ENCODE measurements at regions not wholly inside any gene's neighbourhood (a gene's known extent, or its start where the extent isn't known, plus 50 kb on each side); places are given as distances from the start of the nearest gene placed in this dataset.
"Not testable (repeated sequence)": the region's sequence is repeated elsewhere in the genome, so short reads cannot be mapped to it uniquely, and the experiment has no call there.

DNA sequence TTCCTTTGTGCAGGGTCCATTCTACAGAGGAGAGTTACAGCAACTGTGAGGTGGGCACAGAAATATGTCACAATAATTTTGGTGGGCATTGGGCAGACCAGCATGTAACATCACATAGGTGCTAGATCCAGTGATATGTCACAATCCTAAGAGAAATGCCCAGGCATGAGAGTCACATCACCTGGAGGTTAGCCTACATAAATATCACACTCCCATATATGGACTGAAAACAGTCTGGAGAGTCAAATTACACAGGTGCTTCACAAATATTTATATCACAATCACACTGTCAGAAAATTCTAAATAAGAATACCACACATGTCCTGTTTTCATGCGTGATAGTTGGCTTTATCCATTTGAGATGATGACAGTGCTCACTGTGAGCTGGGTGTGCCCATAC, 903.7 kb upstream of the AMELY start:
- DNase-seq: no peak
- intact Hi-C loops (cut with DNase I): no loop called here

- DNase-seq: no peak
- intact Hi-C loops (cut with DNase I): no loop called here
Measured at GRCh38 chrY:7814361-7814760, 902.8 kb upstream of the AMELY start.

- DNase-seq: no peak
- intact Hi-C loops (cut with DNase I): no loop called here
Measured at GRCh38 chrY:7810359-7810758, 898.8 kb upstream of the AMELY start.

- intact Hi-C loops (cut with DNase I): no loop called here
- DNase-seq: no peak
Measured at GRCh38 chrY:7807516-7807870, 895.9 kb upstream of the AMELY start.

GRCh38 chrY:7806592-7807515, 895.3 kb upstream of the AMELY start:
- DNase-seq: no peak
- intact Hi-C loops (cut with DNase I): no loop called here

GRCh38 chrY:7805624-7806023, 894.1 kb upstream of the AMELY start:
- intact Hi-C loops (cut with DNase I): no loop called here
- DNase-seq: no peak

DNA sequence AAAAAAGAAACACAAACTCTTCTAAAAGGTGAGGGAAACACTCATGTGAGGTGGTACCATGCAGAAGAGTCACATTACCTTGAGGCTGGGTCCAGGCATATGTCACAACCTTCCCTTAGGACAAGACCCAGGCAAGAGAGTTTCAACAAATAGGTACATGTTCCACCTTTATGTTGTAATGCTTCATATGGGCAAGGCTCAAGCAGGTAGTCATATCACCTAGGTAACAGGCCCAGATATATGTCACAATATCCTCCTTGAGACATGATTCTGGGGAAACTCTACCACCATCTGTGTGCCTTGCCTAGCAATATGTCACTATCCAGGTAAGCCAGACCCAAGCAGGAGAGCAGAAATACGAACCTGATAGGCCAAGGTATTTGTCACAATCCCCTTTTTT, 892.2 kb upstream of the AMELY start:
- intact Hi-C loops (cut with DNase I): no loop called here
- DNase-seq: no peak

- intact Hi-C loops (cut with DNase I): no loop called here
- no peak for DNase-seq
Measured at GRCh38 chrY:7796128-7796527, 884.6 kb upstream of the AMELY start.

DNA sequence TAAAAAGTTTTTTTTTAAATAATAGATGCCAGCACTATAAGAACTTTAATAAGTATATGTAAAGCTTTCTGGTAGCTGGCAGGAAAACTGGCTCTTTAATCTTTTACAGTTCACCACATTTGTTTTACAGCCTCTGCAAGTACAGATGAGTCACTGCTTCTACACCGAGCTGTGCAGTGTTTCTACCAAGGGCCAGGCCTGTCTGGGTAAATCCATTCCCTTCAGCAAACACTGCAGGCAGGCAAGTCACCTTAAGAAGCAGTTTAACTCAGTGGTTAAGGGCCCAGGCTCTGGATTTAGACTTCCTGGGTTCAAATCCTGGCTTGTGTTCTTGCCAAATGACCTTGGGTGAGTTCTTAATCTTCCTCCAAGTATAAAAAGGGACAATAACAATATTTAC, 882.9 kb upstream of the AMELY start:
- peak in 1 of 10 donors; percentile 2 for DNase-seq

DNA sequence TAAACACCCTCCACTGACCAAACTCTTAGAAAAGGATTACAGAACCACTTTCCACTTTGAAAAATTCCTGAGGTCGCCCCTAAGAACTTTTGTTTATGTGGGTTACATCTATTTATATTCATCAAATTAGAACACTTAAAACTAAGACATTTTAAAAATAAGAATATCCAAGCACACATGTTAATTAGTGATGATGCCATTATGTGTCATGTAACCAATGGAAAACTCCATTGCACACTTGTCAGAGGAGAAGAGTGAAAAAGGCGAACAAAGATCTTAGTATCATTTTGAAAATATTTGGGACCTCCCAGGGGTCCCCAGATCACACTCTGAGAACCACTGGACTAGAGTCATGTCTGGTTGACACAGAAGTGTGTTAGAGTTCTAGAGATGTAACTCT, 882.4 kb upstream of the AMELY start:
- intact Hi-C loops (cut with DNase I): no loop called here
- DNase-seq: no peak

More for the DNA sequence above, 882.9 kb upstream of the AMELY start:
- intact Hi-C loops (cut with DNase I): no loop called here

DNA sequence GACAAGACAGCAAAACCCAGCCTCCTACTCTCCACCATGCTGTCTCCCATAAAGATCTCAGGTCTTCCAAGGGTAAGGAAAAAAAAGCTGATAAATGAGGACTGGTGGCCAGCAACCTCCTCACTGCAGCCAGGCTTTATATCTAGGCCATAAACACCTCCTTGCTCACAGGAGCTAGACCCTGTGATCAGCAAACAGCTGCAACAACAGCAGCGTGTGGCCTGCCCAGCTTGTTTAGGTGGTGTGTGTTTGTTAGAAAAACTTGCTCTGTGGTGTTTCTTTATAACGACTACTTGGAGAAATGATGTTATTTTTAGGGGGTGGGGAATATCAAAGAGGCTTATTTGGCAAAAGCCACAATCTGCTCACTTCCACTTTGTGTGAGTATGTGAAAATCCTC, 880.9 kb upstream of the AMELY start:
- no peak for DNase-seq
- intact Hi-C loops (cut with DNase I): no loop called here

DNA sequence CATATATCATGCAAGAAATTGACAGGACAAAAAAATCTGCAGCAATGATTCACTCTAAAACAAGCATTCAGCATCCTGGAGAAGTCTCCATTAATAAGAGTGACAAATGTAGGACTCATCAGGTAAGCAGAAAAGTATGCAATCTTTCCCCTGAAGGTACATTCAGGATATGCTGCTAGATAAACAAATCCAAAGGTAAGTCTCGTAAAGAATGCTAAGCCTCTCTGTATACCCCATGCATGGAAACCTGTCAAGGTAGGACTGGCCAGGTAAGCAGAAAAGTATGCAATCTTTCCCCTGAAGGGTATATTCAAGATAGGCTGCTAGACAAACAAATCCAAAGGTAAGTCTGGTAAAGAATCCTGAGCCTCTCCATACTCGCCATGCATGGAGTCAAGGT, 869.9 kb upstream of the AMELY start:
- no peak for DNase-seq
- intact Hi-C loops (cut with DNase I): no loop called here

DNA sequence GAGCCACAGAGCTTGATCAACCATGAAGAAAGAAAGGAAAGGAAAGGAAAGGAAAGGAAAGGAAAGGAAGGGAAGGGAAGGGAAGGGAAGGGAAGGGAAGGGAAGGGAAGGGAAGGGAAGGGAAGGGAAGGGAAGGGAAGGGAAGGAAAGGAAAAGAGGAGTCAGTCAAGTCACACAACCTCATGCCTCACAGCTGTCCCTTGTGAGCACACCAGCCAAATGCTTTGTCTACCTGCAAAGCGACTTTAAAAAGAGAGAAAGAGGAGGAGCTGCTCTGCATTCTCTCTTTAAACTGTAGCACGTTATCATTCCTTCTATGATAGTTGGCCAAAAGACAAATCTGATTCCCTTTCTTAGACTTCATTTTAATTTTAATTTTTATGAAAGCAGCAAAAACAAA, 863.9 kb upstream of the AMELY start:
- DNase-seq; intact Hi-C loops (cut with DNase I): not testable (repeated sequence)

- intact Hi-C loops (cut with DNase I): no loop called here
- DNase-seq: no peak
Measured at GRCh38 chrY:7771771-7772170, 860.2 kb upstream of the AMELY start.

GRCh38 chrY:7769790-7770375, 858.3 kb upstream of the AMELY start:
- intact Hi-C loops (cut with DNase I): no loop called here
- DNase-seq: no peak

DNA sequence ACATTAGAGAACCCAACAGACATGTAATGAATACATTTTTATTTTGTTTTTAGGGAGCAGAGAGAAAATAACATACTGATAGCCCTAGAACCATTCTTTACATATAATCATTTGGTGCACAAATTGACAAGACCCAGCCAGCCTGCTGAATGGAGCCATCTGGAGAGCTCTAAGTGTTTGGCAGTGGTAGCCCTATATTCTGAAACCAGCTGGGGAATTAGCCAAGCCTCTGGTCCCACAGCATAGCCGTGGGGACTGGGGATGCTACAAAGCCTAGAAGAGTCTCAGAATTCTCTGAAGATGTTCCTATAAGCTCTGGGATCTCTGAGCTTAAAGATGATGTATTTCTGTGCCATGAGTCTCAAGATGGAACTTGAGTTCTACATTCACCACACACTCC, 857.3 kb upstream of the AMELY start:
- peak in 1 of 10 donors; percentile 2 for DNase-seq
- intact Hi-C loops (cut with DNase I): no loop called here

DNA sequence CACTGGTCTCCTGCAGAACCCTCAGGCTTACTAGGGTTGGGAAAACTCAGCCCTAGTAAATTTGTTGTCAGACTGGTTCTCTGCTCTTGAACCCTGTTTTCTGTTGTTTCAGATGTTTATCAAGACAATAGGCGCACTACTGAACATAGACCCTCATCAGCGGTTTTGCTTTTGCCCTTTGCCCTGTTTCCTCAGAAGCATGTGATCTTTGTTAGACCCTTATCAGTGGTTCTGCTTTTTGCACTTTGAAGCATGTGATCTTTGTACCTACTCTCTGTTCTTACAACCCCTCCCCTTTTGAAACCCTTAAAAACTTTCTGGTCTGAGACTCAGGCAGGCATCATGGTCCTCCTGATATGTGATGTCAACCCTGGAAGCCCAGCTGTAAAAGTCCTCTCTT, 842.2 kb upstream of the AMELY start:
- no peak for DNase-seq
- intact Hi-C loops (cut with DNase I): no loop called here

DNA sequence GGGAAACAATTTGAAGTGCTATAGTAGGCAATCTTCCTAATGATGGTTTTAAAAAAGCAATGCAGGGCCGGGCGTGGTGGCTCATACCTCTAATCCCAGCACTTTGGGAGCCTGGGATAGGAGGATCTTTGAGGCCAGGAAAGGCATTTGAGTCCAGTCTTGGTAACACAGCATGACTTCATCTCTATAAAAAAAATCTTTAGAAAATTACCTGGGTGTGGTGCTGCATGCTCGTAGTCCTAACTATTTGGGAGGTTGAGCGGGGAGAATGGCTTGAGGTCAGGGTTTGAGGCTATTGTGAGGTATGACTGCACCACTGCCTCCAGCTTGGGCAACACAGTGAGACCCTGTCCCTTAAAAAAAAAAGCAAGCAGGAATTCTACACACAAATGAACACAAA, 835.2 kb upstream of the AMELY start:
- no peak for DNase-seq
- intact Hi-C loops (cut with DNase I): no loop called here

GRCh38 chrY:7745581-7745901, 834.0 kb upstream of the AMELY start:
- DNase-seq: no peak
- intact Hi-C loops (cut with DNase I): no loop called here

- intact Hi-C loops (cut with DNase I): no loop called here
- no peak for DNase-seq
Measured at GRCh38 chrY:7744691-7745580, 833.4 kb upstream of the AMELY start.

GRCh38 chrY:7736847-7737365, 825.4 kb upstream of the AMELY start:
- no peak for DNase-seq
- intact Hi-C loops (cut with DNase I): no loop called here
